HL-60 (cell line): ENCODE measurements at regions not wholly inside any gene's neighbourhood (a gene's known extent, or its start where the extent isn't known, plus 50 kb on each side); places are given as distances from the start of the nearest gene placed in this dataset.

Experiments used
- POLR2AphosphoS5 ChIP-seq: IDR thresholded peaks from 2 replicates; pipeline ENCODE4 v1.6.1; 2012; ENCODE audit warnings: low read depth
- REST ChIP-seq: IDR thresholded peaks from 2 replicates; pipeline ENCODE4 v1.6.1; 2012; ENCODE audit warnings: low read depth; ENCODE audit not compliant: insufficient replicate concordance
- SPI1 ChIP-seq: IDR thresholded peaks from 2 replicates; pipeline ENCODE4 v1.6.1; 2012; ENCODE audit warnings: low read depth, mild to moderate bottlenecking, borderline replicate concordance

- TF ChIP-seq POLR2AphosphoS5 (no peak), SPI1 (no peak), REST (no peak)
Observed at GRCh38 chr13:38024431-38024830, 154.9 kb upstream of the TRPC4 start.
